Ectodermal cell (in vitro differentiated cells): ENCODE measurements at regions not wholly inside any gene's neighbourhood (a gene's known extent, or its start where the extent isn't known, plus 50 kb on each side); places are given as distances from the start of the nearest gene placed in this dataset.

Experiments
- H3K27ac ChIP-seq: 2 replicates; pipeline ENCODE4 v1.7.0; 2013; ENCODE audit warnings: mild to moderate bottlenecking, low read depth, low read length; ENCODE audit not compliant: insufficient read depth, poor library complexity, severe bottlenecking
- H3K27me3 ChIP-seq: 2 replicates; pipeline ENCODE4 v1.7.0; 2013; ENCODE audit warnings: mild to moderate bottlenecking, low read length; ENCODE audit not compliant: insufficient read depth, control insufficient read depth, poor library complexity, severe bottlenecking
- H3K36me3 ChIP-seq: one replicate; pipeline ENCODE4 v1.7.0; 2013; ENCODE audit warnings: low read length; ENCODE audit not compliant: control insufficient read depth, insufficient read depth
- H3K4me1 ChIP-seq: one replicate; pipeline ENCODE4 v1.7.0; 2013; ENCODE audit warnings: low read length; ENCODE audit not compliant: control insufficient read depth, insufficient read depth
- H3K4me3 ChIP-seq: 2 replicates; pipeline ENCODE4 v1.7.0; 2013; ENCODE audit warnings: low read depth, low read length, control low read depth; ENCODE audit not compliant: insufficient read depth
- H3K9me3 ChIP-seq: 2 replicates; pipeline ENCODE4 v1.7.0; 2013; ENCODE audit warnings: mild to moderate bottlenecking, low read length, moderate library complexity; ENCODE audit not compliant: control insufficient read depth
- WGBS, 2 experiments: methylation state at CpG; one replicate each; pipeline ENCODE4 v1.1.7; 2013; ENCODE audit warnings: missing lambda C conversion rate in 2 of 2; 5-methylcytosine and 5-hydroxymethylcytosine counted together

- Histone ChIP-seq H3K4me3 (no peak overlapping the region), H3K27ac (no peak overlapping the region), H3K27me3 (no peaks in the 10 kb centered on the region), H3K4me1 (no peaks in the 10 kb centered on the region), H3K36me3 (no peaks in the 10 kb centered on the region), H3K9me3 (no peaks in the 10 kb centered on the region)
- WGBS, 2 experiments = 38% methylated on average over 1 of the region's 1 CpG; no CpG with 5 or more reads in 1 of the 2 experiments
Observed at GRCh38 chr15:45981625-45982024, 346.8 kb downstream of the SQOR start.

GRCh38 chr15:45991863-45992262 lies 357.0 kb downstream of the SQOR start:
- no peaks in the 10 kb centered on the region for H3K9me3 ChIP-seq
- no peaks in the 10 kb centered on the region for H3K36me3 ChIP-seq
- no peak overlapping the region for H3K4me3 ChIP-seq
- no peaks in the 10 kb centered on the region for H3K4me1 ChIP-seq
- 84 to 91% methylated on average over 2 to 3 of the region's 3 CpGs for WGBS, 2 experiments
- no peaks in the 10 kb centered on the region for H3K27me3 ChIP-seq
- H3K27ac ChIP-seq = no peak overlapping the region

GRCh38 chr15:45993072-45993471 lies 358.2 kb downstream of the SQOR start:
- H3K27ac ChIP-seq = no peak overlapping the region
- no peaks in the 10 kb centered on the region for H3K27me3 ChIP-seq
- H3K36me3 ChIP-seq = no peaks in the 10 kb centered on the region
- H3K9me3 ChIP-seq = no peaks in the 10 kb centered on the region
- H3K4me1 ChIP-seq = no peaks in the 10 kb centered on the region
- H3K4me3 ChIP-seq = no peak overlapping the region
- WGBS, 2 experiments = 90 to 94% methylated on average over 3 of the region's 3 CpGs

- Histone ChIP-seq H3K9me3 (no peaks in the 10 kb centered on the region), H3K4me3 (no peak overlapping the region), H3K4me1 (no peaks in the 10 kb centered on the region), H3K27ac (no peak overlapping the region), H3K36me3 (no peaks in the 10 kb centered on the region), H3K27me3 (no peaks in the 10 kb centered on the region)
Observed at GRCh38 chr15:45993508-45993907, 358.7 kb downstream of the SQOR start.

- H3K27ac ChIP-seq = no peak overlapping the region
- 91 to 92% methylated on average over 3 to 4 of the region's 4 CpGs for WGBS, 2 experiments
- H3K27me3 ChIP-seq = no peaks in the 10 kb centered on the region
- H3K9me3 ChIP-seq = no peaks in the 10 kb centered on the region
- no peaks in the 10 kb centered on the region for H3K36me3 ChIP-seq
- H3K4me3 ChIP-seq = no peak overlapping the region
- H3K4me1 ChIP-seq = no peaks in the 10 kb centered on the region
Observed at GRCh38 chr15:45995800-45996199, 361.0 kb downstream of the SQOR start.

GRCh38 chr15:46014532-46014931 lies 379.7 kb downstream of the SQOR start:
- WGBS, 2 experiments = 92 to 94% methylated on average over 3 of the region's 3 CpGs
- no peak overlapping the region for H3K4me3 ChIP-seq

GRCh38 chr15:46034755-46035154 lies 399.9 kb downstream of the SQOR start:
- Histone ChIP-seq H3K27ac (no peak overlapping the region), H3K4me3 (no peak overlapping the region), H3K4me1 (no peaks in the 10 kb centered on the region), H3K36me3 (no peaks in the 10 kb centered on the region), H3K9me3 (no peaks in the 10 kb centered on the region), H3K27me3 (no peaks in the 10 kb centered on the region)
- 90 to 94% methylated on average over 2 of the region's 2 CpGs for WGBS, 2 experiments

More at GRCh38 chr15:46014532-46014931, 379.7 kb downstream of the SQOR start:
- no peaks in the 10 kb centered on the region for H3K4me1 ChIP-seq
- H3K27me3 ChIP-seq = no peaks in the 10 kb centered on the region
- H3K9me3 ChIP-seq = no peaks in the 10 kb centered on the region
- no peak overlapping the region for H3K27ac ChIP-seq
- no peaks in the 10 kb centered on the region for H3K36me3 ChIP-seq

GRCh38 chr15:46039703-46040102 lies 404.9 kb downstream of the SQOR start:
- H3K9me3 ChIP-seq = no peaks in the 10 kb centered on the region
- H3K27me3 ChIP-seq = no peaks in the 10 kb centered on the region
- no peaks in the 10 kb centered on the region for H3K36me3 ChIP-seq
- H3K4me3 ChIP-seq = no peak overlapping the region
- WGBS, 2 experiments = 98% methylated on average over 4 of the region's 4 CpGs
- H3K4me1 ChIP-seq = no peaks in the 10 kb centered on the region
- H3K27ac ChIP-seq = no peak overlapping the region

- 92 to 97% methylated on average over 5 of the region's 5 CpGs for WGBS, 2 experiments
- Histone ChIP-seq H3K4me1 (no peaks in the 10 kb centered on the region), H3K9me3 (no peaks in the 10 kb centered on the region), H3K27me3 (no peaks in the 10 kb centered on the region), H3K36me3 (no peaks in the 10 kb centered on the region), H3K4me3 (no peak overlapping the region), H3K27ac (no peak overlapping the region)
Observed at GRCh38 chr15:46041905-46042304, 407.1 kb downstream of the SQOR start.

GRCh38 chr15:46059921-46060594 lies 425.2 kb downstream of the SQOR start:
- H3K4me1 ChIP-seq = no peaks in the 10 kb centered on the region
- no peak overlapping the region for H3K4me3 ChIP-seq
- H3K9me3 ChIP-seq = peaks cover 5% of the 10 kb centered on the region
- no peaks in the 10 kb centered on the region for H3K27me3 ChIP-seq
- no peak overlapping the region for H3K27ac ChIP-seq
- WGBS, 2 experiments = 94% methylated on average over 3 of the region's 3 CpGs
- H3K36me3 ChIP-seq = no peaks in the 10 kb centered on the region

- no peak overlapping the region for H3K4me3 ChIP-seq
- peaks cover 5% of the 10 kb centered on the region for H3K9me3 ChIP-seq
- 93 to 96% methylated on average over 5 of the region's 5 CpGs for WGBS, 2 experiments
- no peaks in the 10 kb centered on the region for H3K27me3 ChIP-seq
- H3K27ac ChIP-seq = no peak overlapping the region
- no peaks in the 10 kb centered on the region for H3K4me1 ChIP-seq
- no peaks in the 10 kb centered on the region for H3K36me3 ChIP-seq
Observed at GRCh38 chr15:46061002-46061401, 426.2 kb downstream of the SQOR start.
